ENCODE measurements at regions not wholly inside any gene's neighbourhood (a gene's known extent, or its start where the extent isn't known, plus 50 kb on each side); places are given as distances from the start of the nearest gene placed in this dataset.

DNA sequence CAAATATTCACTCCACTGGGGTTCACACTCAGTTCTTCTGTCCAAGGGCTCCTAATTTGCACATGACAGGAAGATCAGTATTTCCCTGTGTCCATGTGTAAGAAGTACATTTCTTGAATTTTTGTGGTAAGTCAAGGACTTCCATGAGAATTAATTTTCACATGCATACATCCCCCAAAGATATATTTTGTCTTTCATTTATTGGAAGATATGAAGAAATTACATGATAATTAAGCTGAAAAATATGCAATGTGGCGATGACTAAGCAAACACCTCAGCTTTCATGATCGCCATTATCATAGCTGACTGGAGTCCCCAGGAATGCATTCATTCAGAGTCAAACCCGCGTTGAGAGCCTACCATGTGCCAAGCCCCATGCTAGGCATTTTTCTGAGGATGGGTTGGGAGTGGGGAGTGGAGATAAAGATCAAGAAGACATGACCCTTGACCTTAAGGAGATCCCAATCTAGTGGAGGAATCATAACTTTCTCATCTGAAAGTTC lies 104.6 kb upstream of the F3 start:
- no peak for TF ChIP-seq POLR2A (IDR thresholded peaks at IDR 0.05; ENCODE audit: low read depth, low read length)
- DNase-seq (ENCODE audit: insufficient read length, low spot score) (peak; percentile 41), FAIRE-seq (no peak)

GRCh38 chr1:94644352-94644751 lies 102.8 kb upstream of the F3 start:
- DNase-seq (ENCODE audit: insufficient read length, low spot score) (no peak), FAIRE-seq (no peak)
- TF ChIP-seq POLR2A (IDR thresholded peaks at IDR 0.05; ENCODE audit: low read depth, low read length) = no peak

DNA sequence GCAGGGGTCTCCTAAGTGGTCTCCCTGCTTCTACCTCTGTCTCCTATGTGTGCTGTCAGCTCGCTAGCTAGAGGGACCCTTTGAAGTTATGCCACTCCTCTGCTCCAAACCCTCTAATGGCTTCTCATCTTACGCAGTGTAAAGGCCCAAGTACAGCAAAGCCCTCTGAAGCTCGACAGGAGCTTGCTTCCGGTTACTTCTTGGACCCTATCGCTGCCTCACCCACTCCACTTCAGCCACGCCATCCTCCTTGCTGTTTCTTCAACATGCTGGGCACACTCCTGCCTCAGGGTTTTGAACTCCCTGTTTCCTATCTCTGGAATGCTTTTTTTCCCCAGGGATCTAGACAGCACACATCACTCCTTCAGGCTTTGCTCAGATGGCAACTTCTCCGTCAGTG lies 102.3 kb upstream of the F3 start:
- FAIRE-seq = no peak
- no peak for DNase-seq (ENCODE audit: insufficient read length, low spot score)
- no peak for TF ChIP-seq POLR2A (IDR thresholded peaks at IDR 0.05; ENCODE audit: low read depth, low read length)

- TF ChIP-seq POLR2A (IDR thresholded peaks at IDR 0.05; ENCODE audit: low read depth, low read length) = no peak
- no peak for FAIRE-seq
Observed at GRCh38 chr1:94642617-94643321, 101.2 kb upstream of the F3 start.

GRCh38 chr1:94641990-94642389 lies 100.4 kb upstream of the F3 start:
- FAIRE-seq (no peak), DNase-seq (ENCODE audit: insufficient read length, low spot score) (no peak)
- no peak for TF ChIP-seq POLR2A (IDR thresholded peaks at IDR 0.05; ENCODE audit: low read depth, low read length)

More at GRCh38 chr1:94642617-94643321, 101.2 kb upstream of the F3 start:
- DNase-seq (ENCODE audit: insufficient read length, low spot score) = no peak

DNA sequence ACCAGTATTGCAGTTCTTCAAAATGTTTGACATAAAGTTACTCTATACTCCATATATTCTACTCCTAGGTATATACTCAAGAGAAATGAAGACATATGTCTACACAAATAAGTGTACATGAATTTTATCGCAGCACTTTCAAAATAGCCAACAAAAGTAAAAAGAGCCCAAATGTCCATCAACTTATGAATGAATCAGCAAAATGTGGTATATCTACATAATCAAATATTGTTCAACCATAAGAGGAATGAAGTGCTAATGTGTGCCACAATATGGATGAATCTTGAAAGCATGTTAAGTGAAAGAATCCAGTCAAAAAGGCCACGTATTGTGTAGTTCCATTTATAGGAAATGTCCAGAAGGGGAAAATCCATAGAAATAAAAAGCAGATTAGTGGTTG lies 98.6 kb upstream of the F3 start:
- TF ChIP-seq POLR2A (IDR thresholded peaks at IDR 0.05; ENCODE audit: low read depth, low read length) = no peak
- FAIRE-seq (no peak), DNase-seq (ENCODE audit: insufficient read length, low spot score) (no peak)

- no peak for TF ChIP-seq POLR2A (IDR thresholded peaks at IDR 0.05; ENCODE audit: low read depth, low read length)
- FAIRE-seq (no peak), DNase-seq (ENCODE audit: insufficient read length, low spot score) (no peak)
Observed at GRCh38 chr1:94637121-94637520, 95.6 kb upstream of the F3 start.

DNA sequence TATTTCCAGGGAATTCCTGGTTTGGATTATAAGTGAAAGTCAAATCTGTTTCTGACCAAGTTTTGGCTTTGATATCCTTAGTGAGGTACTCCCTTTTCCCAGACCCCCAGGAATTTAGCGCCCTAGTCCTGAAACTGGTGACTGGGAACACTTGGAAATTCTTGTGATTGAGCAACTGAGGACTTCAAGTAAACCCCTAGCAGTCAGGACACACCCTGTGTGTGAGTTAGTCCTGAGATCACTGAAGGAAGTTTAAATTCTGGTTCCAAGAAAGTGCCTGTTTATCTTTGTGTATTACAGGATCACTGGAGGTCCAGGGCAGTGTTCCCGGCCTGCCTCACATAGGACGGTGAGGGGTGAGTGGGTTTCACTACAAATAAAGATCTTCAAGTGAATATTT lies 95.1 kb upstream of the F3 start:
- no peak for DNase-seq (ENCODE audit: insufficient read length, low spot score)
- TF ChIP-seq POLR2A (IDR thresholded peaks at IDR 0.05; ENCODE audit: low read depth, low read length) = no peak
- no peak for FAIRE-seq

- no peak for DNase-seq (ENCODE audit: insufficient read length, low spot score)
- TF ChIP-seq POLR2A (IDR thresholded peaks at IDR 0.05; ENCODE audit: low read depth, low read length) = no peak
- no peak for FAIRE-seq
Observed at GRCh38 chr1:94636100-94636499, 94.5 kb upstream of the F3 start.

- DNase-seq (ENCODE audit: insufficient read length, low spot score) (no peak), FAIRE-seq (no peak)
- TF ChIP-seq POLR2A (IDR thresholded peaks at IDR 0.05; ENCODE audit: low read depth, low read length) = no peak
Observed at GRCh38 chr1:94634977-94635416, 93.4 kb upstream of the F3 start.

DNA sequence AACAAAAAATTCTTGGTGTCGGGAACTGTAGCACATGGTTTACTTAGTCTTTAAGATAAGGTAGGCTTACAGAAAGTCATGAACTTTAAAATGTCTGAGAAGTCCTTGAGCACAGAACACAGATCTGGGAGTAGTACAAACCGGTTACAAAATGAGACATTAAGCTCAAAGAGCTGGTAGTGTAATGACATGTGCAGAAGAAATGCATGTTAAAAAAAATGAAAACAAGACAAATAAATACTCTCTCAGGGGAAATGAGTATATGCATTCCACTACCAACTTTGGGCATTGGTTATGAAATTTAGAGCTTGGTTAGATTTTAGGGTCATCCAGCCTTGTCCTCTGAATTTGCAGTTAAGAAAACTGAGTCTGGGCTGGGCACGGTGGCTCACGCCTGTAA lies 91.5 kb upstream of the F3 start:
- no peak for DNase-seq (ENCODE audit: insufficient read length, low spot score)
- no peak for TF ChIP-seq POLR2A (IDR thresholded peaks at IDR 0.05; ENCODE audit: low read depth, low read length)
- FAIRE-seq = no peak

DNA sequence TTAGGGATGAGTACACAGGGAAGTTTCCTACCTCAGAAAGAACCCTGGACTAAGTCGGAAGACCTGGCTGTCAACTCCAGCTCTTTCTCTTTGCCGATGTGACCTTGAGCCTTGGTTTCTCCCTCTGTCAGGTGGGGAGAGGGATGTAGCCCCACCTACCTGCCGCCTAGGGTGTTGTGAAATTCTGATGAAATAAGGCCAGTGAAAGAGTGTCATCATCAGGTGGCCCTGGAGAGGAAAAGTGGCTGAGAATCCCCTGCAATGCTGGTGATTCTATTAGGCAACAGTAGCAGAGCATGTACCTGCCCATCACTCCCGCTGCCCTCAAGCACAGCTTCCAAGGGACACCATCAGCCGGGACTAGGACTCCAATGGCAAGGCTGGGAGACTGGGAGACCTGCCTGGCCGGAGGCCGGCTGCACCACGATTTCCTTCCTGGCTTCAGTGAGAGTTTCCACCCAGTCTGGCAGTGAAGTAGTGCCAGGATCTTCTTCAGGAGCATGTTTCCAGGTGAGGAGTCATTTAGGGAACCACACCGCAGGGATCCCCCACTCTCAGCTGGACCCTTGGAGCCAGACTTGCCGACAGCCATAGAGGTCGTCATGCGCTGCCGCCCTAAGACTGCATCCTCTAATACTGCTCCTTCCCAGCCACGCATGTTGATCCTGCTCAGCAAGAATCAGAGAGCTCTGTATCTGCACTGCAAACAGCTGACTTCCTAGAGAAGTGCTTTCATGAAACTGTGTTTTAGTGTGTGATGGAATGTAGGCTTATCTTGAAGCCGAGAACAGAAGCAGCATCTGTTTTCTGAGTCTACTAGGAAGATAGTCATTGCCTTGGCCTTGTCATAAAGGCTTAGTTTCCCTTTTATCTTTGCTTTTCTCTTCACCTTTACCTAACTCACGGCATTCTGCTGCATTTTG lies 88.0 kb upstream of the F3 start:
- no peak for TF ChIP-seq POLR2A (IDR thresholded peaks at IDR 0.05; ENCODE audit: low read depth, low read length)
- FAIRE-seq (no peak), DNase-seq (ENCODE audit: insufficient read length, low spot score) (no peak)

DNA sequence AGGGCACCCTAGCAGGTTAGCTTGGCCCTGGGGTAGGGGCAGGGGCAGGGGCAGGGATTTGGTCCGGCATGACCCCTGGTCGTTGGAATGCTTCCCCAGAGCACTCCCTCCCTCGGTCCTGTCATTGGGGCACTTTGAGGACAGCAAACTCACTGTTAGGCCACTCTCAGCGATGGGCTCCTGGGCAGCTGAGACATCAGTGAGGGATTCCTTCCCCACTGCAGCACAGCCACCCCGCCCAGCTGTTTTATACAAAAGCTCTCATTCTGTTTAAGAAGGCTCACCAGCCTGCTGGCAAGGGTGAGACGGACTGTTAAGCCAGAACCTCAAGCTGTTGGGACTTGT lies 86.9 kb upstream of the F3 start:
- DNase-seq (ENCODE audit: insufficient read length, low spot score) (no peak), FAIRE-seq (no peak)
- no peak for TF ChIP-seq POLR2A (IDR thresholded peaks at IDR 0.05; ENCODE audit: low read depth, low read length)

GRCh38 chr1:94627771-94628498 lies 86.4 kb upstream of the F3 start:
- FAIRE-seq (no peak), DNase-seq (ENCODE audit: insufficient read length, low spot score) (no peak)
- TF ChIP-seq POLR2A (IDR thresholded peaks at IDR 0.05; ENCODE audit: low read depth, low read length) = no peak
